T-helper 2 cell treated with Interferon-gamma antibody and Interleukin-4, amounts not matched to agents 100 ng/mL and 5 ng/mL, for 36 hours (primary cell): ENCODE measurements at regions not wholly inside any gene's neighbourhood (a gene's known extent, or its start where the extent isn't known, plus 50 kb on each side); places are given as distances from the start of the nearest gene placed in this dataset.

Source experiments
- intact Hi-C: fragments of 100-400 bp; cut with micrococcal nuclease; formaldehyde crosslinking; loops from one replicate; pipeline ENCODE4 v1.15.1; 2023

DNA sequence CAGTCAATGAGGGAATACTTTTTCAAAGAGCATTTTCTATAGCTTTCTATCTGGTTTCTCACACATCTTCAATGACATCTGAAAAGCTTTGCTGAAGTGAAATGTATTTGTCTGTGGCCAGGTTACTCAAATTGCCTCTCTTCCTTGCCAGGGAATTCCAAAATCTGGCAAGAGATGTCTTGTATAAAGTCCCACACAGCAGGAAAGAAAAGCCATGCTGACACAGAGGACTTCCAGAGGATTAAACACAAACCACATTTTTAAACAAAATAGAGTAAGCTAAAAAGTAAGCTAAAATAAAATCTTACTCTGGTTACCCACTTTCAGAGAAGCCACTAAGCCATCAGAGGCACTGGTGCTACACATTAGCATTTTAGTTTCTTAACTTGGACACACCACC lies 93.1 kb upstream of the BCAR3 start:
- intact Hi-C loops, result no loop called here

DNA sequence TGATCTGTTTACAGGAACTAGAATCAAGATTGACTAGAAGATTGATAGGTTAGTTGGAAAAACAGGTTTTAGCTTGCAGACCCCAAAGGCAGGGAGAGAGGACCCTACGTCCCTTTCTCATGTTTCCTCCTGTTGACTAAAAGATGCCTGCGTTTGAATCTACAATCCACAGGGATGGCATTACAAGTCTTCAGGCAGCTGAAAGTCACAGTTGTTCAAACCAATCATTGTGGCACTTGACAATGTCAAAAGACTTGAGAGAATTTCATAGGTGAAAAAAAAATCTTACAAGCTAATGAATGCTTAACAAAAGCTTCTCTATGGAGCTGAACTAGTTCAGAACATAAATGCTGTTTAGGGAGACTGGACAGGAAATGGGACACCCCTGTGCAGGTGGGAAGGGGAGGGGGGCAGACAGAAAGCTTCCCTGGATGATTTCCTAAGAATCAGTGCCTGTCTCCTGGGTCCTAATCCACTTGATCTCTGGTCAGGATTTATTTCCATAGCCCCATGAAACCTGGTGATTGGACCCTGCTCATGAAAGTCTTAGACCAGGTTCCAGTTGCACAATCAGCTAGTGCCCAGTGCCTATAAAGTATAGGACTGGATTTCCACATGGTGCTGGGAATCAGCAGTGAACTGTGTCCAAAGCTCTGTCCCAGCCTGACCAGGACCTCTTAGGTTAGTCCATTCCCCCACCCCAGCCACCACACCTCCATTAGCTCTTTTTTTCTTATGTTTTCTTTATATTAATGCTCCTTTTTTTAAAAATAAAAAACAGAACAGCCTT lies 91.6 kb upstream of the BCAR3 start:
- intact Hi-C loops, result no loop called here

DNA sequence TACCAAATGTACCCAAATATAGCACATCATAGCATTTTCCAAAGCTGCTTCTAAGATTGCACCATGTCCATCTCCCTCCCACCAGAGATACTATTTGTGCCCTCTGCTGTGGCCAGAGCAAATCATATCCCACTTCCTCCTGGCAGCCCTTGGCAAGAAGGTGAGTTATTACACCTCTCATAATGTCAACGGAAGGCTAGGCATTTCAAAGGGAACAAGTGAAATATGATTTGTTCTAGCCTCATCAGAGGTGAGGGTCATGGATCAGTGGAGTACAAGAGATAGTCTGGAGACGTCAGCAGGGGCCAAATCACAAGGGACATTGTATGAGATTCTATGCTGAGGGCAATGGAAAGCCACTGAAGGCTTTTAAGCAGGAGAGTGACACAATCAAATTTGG lies 90.2 kb upstream of the BCAR3 start:
- intact Hi-C loops, result no loop called here

DNA sequence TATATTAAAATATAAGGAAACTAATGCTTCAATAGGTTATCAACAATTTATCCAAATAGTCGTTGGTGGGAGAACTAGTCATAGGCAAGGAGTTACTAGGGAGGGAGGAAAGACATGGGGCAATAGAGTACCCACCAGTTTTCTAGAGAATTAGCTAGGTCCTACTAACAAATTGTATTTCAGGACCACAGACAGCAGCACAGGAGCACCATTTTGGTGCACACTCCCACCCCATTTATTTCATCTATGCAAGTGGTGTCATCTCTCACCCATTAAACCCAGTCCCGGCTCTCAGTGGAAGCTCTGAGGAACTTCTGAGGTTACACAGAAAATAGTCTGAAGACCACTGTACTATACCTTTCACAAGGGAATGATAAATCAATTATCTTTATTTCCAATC lies 89.0 kb upstream of the BCAR3 start:
- intact Hi-C loops, result no loop called here

DNA sequence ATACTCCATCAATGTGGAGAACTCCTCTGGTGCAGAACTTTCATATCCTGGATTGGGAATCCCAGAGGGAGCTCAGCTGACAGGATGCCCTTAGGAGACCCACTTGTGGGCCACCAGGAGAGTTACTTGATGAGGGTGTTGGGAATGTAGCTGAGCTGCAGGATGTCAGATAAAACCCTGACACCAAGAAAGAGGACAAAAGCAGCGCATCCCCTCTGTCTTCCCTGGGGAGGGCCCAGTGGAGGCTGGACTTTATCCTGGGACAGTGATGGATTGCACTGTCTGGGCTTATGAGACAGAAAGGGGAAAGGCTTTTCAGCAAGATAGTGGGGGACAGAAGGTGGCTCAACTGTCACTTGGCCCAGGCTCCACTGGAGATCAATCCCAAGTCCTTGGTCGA lies 88.1 kb upstream of the BCAR3 start:
- intact Hi-C loops, result no loop called here

DNA sequence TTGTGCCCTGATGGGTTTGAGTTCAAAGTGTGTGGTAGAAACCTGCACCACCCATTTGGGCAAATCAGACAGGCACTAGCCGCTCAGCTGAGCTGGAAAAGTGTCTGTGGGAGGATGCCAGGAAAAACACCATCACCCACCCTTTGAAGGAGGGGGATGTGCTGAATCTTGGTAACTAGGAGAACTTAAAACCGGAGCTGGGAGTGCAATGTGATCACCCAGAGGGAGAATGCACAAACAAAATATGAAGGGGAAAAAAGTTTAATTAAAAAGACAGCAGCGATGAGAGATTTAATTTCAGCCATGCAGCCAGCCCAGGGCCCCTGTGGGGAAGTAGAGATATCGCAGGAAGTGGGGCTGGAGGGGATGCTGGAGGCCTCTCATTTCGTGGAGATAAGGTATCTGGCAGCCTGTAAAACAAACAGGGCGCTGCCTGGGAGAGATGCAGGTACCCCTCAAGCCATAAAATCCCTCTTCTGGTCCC lies 86.8 kb upstream of the BCAR3 start:
- intact Hi-C loops, result no loop called here

DNA sequence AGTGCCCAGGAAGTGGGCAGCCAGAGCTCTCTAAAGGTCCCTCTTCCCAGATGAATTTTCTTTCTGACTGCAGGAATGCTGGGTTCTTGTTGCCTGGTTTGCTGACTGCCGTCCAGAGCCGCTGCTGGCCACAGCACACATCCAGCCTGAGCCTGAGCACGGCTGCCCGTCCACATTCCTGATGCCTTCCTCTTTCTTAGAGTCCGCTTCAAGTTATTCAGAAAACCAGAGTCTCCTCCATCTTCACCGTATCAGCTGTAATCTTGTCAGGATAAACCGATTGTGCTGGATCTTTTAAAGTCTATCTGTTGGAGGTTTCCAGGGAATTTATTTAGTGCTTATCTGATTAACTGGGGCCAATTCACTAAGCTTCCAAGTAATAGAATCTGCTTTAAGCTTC lies 84.8 kb upstream of the BCAR3 start:
- intact Hi-C loops, result no loop called here

DNA sequence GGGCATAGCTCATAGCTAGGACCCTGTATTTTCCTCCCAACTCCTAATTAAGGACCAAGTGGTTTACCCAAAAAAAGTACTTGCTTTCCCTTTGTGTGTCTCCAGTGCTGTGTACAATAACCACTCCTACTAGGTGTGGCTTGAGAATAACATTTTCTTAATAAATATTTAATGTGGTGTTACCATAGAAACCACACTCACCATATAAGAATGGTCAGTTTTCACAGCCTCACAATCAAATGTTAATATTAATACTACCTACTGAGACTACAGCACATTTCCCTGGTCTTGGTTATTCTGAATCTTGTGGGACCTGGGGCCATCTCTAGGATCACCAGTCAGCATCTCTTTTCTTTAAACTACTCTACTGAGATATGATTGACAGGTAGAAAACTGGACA lies 83.5 kb upstream of the BCAR3 start:
- intact Hi-C loops, result no loop called here

DNA sequence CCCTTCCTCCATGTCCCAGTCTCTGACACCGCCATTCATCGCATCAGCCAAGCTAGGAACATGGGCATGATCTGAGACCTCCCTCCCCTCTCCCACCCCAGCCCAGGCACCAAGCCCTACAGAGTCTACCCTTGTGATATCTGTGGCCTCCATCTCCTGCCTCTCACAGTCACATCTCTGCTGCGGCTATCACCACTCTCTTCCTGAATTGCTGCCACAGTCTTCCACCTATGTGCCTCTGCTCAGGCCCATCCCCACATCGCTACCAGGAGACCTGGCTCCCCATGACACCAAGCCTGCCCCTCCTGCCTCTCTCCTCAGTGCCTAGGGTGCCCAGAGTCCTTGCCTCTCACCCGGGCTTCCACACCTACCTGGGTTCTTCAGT lies 82.7 kb upstream of the BCAR3 start:
- intact Hi-C loops, result no loop called here

DNA sequence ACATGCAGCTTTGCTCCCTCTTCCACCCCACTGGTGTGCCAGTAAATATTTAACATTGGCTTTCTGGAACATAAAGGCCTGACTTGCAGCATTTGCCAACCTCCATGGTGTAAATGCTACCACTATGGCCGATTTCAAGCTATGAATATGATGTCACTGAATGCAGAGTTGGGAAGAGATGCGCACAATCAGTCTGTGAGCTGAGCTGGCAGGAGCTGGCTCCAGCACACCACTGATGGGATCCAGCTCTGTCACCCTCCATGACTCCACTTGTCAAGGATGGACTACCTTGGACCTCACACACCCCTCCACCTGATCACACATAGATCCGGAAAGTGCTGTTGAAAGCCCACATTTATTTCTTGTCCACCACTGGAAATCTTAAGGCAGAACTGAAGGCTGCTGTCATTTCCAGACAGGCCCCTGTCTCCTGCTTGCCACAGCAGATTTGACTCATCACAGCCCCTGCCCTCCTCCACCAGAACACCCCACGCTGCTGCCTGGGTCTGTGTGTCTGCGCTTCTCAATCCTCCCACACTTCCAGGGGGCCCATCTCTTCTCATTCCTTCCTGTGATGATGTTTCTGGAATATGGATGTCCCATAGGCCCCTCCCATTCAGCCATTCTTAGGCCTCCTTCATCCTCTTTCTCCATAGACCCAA lies 82.2 kb upstream of the BCAR3 start:
- intact Hi-C loops, result no loop called here

DNA sequence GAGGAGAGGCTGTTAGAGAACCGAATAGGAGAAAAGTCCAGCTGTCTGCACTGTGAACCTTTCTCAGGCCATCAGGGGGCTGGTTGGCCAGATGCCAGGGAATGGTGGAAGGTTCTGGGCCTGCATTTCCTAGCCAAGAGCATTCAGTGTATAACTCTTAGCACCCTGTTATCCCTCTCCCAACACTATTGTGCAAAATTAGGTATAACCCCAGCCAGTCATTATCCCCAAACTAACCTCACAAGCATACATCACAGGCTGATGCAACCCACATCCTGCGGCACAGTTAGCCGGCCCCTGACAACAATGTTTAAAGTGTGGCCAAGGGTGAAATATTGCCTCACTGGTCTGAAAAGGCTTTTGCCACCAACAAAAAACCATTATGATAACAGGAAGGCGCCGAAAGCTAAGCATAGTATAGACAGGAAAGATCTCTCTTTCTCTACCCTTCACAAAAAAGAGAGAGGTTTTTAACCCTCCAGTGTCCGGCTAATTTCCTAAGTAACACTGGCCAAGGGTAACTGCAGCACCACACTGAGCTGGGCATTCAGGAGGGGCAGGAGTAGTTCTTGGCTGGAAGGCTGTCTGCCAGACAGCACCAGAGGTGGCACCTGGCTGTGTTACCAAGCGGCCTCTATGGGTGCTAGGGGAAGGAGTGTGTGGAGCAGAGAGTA lies 77.3 kb upstream of the BCAR3 start:
- intact Hi-C loops, result loop anchor here (5.0 kb wide), 1 partner anchor 42 kb away; no protein-coding TSS in a partner anchor

DNA sequence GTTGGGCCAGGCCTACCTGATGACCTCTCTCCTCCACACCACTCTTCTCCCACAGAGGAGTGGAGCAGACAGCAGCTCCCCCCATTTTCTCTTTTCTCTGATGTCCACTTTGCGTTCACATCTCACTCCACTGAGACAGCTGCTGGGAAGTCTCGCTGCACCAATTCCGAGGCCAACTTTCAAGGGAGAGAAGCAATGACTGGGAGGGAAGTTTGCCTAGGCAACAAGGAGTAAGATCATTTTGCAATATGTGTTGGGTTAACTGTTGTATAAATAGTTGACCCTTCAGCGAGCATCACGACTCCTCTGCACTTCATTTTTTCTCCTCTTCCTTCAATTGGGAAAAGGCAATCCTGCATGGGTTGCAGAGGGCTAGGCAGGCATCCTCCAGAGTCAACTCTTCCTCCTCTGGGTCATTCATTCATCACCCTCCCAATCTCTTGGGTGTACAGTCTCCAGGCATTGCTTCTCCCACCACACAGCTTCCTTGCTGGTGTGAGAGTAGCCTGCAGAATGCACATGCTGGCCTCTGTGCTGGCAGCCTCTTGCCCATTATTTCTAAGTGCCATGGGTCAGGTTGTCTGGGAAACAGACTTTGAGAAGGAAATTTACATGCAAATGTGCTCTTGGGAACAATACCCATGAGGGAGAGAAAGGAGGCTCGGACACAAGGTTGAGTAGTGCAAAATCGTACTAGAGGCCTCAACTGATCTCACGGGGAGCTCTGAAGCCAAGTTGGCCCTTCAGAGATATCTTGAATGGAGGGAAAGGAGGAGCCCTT lies 75.8 kb upstream of the BCAR3 start:
- intact Hi-C loops, result loop anchor here (5.0 kb wide), 1 partner anchor 40 kb away; no protein-coding TSS in a partner anchor

DNA sequence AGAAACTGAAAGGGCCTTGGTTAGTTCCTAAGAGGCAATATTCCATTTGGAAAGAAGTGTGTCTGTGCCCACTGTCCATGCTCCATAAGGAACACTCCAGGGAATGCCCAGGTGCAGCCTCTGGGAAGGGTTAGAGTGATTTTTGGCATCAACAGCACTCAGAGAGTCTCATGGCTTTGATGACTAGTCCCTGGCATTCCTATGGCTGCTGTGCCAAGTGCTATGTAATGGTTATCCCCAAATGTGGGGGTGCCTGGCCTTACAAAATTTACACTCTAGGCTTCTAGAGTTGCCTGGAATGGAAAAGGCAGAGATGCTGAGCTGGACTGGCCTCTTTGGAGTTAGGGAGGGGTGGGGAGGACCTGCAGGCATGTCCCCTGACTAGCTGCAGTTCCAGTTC lies 75.0 kb upstream of the BCAR3 start:
- intact Hi-C loops, result loop anchor here (5.0 kb wide), 1 partner anchor 39 kb away; no protein-coding TSS in a partner anchor

DNA sequence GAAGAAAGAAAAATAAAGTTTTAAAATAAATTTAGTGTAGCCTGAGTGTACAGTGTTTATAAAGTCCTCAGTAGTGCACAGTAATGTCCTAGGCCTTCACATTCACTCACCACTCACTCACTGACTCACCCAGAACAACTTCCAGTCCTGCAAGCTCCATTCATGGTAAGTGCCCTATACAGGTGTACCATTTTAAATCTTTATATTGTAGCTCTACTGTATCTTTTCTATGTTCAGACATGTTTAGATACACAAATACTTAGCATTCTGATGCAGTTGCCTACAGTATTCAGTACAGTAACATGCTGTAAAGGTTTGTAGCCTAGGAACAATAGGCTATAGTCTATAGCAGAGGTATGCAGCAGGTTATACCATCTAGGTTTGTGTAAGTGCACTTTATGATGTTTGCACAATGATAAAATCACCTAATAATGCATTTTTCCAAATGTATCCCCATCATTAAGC lies 73.6 kb upstream of the BCAR3 start:
- intact Hi-C loops, result loop anchor here (5.0 kb wide), 1 partner anchor 38 kb away; no protein-coding TSS in a partner anchor

DNA sequence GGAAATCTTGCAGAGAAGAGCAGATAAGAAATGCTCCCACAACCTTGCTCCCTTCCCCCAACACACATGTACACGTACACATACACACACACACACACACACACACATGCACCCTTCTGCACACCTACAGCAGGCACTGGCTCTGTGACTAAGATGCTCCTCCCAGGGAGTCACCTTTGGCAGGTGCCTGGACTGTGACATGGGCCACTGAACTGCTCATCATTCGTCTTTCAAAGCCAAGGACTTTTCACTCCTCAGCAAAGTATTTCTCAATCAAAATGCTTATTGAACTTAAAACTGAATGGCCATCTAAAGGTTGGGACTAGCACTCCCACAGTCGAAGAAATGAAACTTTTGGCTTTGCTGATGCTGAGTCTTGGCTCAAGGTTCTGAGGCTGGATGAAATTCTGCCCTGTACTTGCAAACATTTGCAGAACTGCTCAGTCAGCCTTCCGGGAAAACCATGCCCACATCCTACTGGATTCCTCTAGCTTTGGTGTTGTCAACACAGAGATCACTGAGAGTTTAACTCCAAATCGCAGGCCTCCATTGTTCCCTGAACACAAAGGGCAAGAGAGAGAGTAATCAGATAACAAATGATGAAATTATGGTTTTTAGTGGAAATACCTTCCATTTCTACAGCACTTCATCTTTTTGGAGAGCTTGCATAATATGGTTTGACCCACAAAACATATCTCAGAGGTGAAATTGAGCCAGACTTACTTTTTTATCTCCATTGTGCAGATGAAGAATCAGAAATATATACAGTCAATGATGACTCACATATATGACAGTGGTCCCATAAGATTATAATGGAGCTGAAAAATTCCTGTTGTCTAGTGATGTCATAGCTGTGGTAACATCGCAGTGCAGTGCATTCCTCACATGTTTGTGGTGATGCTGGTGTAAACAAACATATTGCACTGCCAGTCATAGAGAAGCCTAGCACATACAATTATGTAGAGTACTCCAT lies 72.4 kb upstream of the BCAR3 start:
- intact Hi-C loops, result no loop called here

DNA sequence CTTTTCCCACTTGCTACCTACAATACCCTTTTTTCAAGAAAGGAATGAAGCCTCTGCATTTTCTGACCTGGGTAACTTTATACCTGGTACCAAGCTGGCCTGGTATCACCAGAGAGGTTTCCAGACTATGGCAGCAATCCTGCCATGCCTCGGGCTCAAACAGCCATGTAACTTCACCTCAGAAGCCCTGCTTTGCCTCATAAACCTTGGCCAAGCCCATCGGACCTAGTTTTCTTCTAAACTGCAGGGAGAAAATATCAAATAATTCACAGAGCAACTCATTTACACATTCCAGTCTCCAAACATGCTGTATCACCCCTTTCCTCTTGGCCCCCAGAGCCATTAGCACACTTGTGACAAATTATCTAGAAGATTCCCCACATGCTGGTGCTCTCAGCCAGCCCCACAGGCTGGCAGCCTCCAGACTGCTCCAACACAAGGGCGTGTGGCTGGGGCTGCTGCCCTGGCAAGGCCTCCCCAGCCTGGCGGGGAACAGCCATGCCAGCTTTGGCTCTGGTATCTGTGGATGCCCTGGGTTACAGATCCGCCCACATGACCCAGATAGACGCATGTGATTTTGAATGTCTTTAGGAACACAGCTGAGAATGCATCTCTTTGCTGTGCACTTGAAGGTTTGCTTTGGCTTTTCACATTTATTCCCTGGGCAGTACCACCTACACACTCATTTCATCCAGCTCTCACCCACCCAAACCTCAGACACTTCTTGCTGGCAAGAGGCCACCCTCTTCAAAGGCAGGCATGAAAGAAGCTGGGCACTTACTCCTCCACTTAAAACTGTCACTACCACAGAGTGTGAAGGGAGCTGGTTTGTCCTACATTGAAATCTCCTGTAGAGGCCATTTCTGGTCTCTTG lies 70.0 kb upstream of the BCAR3 start:
- intact Hi-C loops, result no loop called here

DNA sequence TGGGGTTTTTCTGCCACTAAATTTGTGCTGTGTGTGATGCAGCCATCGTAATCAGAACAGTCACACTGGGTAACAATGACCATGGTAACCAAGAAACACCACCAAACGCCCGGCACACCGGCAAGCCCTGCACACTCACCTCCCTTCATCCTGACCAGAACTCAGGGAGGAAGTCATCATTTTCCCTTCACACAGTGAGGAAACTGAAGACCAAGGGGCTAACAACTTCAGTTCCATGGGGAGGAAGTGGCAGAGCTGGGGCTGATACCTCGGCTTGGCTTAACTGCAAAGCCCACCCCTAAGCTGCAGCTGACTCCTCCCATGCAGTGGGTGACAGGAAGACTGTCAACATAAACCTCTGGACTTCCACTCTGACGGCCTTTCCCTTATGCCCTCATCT lies 69.3 kb upstream of the BCAR3 start:
- intact Hi-C loops, result no loop called here

DNA sequence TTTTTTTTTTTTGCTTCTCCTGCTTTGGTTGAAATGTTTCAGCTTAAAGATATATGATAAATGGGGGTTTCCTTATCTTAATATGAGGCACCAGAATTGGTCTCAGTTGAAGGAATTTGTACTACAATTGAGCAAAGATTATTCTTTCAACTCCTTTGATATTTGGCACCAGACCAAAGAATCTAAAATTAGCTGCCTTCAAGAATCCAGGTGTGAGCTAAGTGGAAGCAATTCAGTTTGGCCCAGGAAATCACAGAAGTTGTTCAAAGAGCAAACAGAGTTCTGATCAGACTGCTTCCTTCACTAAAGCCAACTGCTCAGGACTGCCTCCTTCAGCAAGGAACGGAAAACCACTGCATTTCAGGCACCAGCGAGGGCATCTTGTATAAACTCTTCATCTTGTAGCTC lies 68.3 kb upstream of the BCAR3 start:
- intact Hi-C loops, result no loop called here

DNA sequence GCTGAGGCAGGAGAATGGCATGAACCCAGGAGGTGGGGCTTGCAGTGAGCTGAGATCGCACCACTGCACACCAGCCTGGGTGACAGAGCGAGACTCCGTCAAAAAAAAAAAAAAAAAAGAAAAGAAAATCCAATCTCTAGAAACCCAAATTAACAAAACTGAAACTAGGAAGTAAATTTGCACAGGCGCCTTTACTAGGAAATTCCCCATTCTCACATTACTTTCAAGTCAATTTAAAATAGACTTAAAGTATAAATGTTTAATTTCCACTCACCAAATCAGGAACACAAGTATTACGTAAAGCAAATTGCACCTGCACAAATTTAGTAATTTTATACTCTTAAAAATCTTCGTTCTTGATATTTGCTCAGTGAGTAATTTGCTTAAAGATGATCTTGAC lies 67.8 kb upstream of the BCAR3 start:
- intact Hi-C loops, result no loop called here
